ENCODE measurements at regions not wholly inside any gene's neighbourhood (a gene's known extent, or its start where the extent isn't known, plus 50 kb on each side); places are given as distances from the start of the nearest gene placed in this dataset.

GRCh38 chr16:48452991-48453760 lies 68.0 kb upstream of the SIAH1 start:
- TF ChIP-seq CTCF (IDR thresholded peaks at IDR 0.05): no peak
- no peak for TF ChIP-seq POLR2A (IDR thresholded peaks at IDR 0.05)
